ENCODE measurements at regions not wholly inside any gene's neighbourhood (a gene's known extent, or its start where the extent isn't known, plus 50 kb on each side); places are given as distances from the start of the nearest gene placed in this dataset.

GRCh38 chr6:72521684-72522083 is 100.2 kb upstream of the KCNQ5 start:
- TF ChIP-seq YY1 (IDR thresholded peaks at IDR 0.05; ENCODE audit: insufficient read depth, insufficient read length) (no peak), ZNF274 (IDR thresholded peaks at IDR 0.05; ENCODE audit: low read depth, low read length) (no peak)
